SKM-1 (cell line): ENCODE measurements at regions not wholly inside any gene's neighbourhood (a gene's known extent, or its start where the extent isn't known, plus 50 kb on each side); places are given as distances from the start of the nearest gene placed in this dataset.
"Not testable (repeated sequence)": the region's sequence is repeated elsewhere in the genome, so short reads cannot be mapped to it uniquely, and the experiment has no call there.

ENCODE experiments used
- DNase-seq: peaks from one replicate; lab custom pipeline; 2025; ENCODE audit not compliant: unreplicated experiment; lab: John Stamatoyannopoulos, UW

- no peak for DNase-seq
These were observed 64.6 kb upstream of the ENPP6 start for GRCh38 chr4:184282251-184282713.

- DNase-seq = no peak
These were observed 63.8 kb upstream of the ENPP6 start for GRCh38 chr4:184281231-184282139.

- DNase-seq = no peak
These were observed 63.0 kb upstream of the ENPP6 start for GRCh38 chr4:184280591-184281071.

- DNase-seq = no peak
These were observed 62.5 kb upstream of the ENPP6 start for GRCh38 chr4:184280137-184280536.

- no peak for DNase-seq
These were observed 61.9 kb upstream of the ENPP6 start for GRCh38 chr4:184279496-184280061.

- not testable (repeated sequence) for DNase-seq
These were observed 60.1 kb upstream of the ENPP6 start for GRCh38 chr4:184277769-184278168.

GRCh38 chr4:184277010-184277409, 59.3 kb upstream of the ENPP6 start:
- not testable (repeated sequence) for DNase-seq

- DNase-seq = not testable (repeated sequence)
These were observed 58.7 kb upstream of the ENPP6 start for GRCh38 chr4:184276346-184276745.

GRCh38 chr4:184275766-184276165, 58.1 kb upstream of the ENPP6 start:
- no peak for DNase-seq

- no peak for DNase-seq
These were observed 56.7 kb upstream of the ENPP6 start for GRCh38 chr4:184274286-184274951.

GRCh38 chr4:184273166-184274147, 55.8 kb upstream of the ENPP6 start:
- no peak for DNase-seq

- DNase-seq = no peak
These were observed 53.2 kb upstream of the ENPP6 start for GRCh38 chr4:184270808-184271413.

GRCh38 chr4:184269879-184270430, 52.3 kb upstream of the ENPP6 start:
- DNase-seq = no peak

GRCh38 chr4:184268584-184269160, 51.0 kb upstream of the ENPP6 start:
- DNase-seq = no peak

- peak; percentile 72 for DNase-seq
These were observed 50.3 kb upstream of the ENPP6 start for GRCh38 chr4:184267673-184268583.
